Ecto neural progenitor cell (in vitro differentiated cells): ENCODE measurements at regions not wholly inside any gene's neighbourhood (a gene's known extent, or its start where the extent isn't known, plus 50 kb on each side); places are given as distances from the start of the nearest gene placed in this dataset.

Source experiments
- DNase-seq: peaks from one replicate; pipeline ENCODE4 v3.0.0-alpha.2; 2018; ENCODE audit warnings: low spot score

DNA sequence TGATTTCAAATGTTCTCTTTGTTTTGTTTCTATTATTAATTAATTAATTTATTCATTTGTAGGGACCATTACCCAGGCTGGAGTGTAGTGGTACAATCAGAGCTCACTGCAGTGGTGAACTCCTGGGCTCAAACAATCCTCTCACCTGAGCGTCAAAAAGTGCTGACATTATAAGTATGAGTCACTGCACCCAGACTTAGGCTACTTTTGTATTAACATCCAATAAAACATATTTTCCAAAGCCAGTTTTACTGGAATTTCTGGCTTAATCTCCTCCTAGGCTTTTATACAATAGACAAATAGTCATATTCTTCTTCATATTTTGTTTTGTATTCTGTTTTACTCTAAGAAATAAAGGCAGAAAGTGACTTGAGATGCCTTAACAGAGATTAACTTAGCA lies 749.6 kb downstream of the SLC16A7 start:
- no peak for DNase-seq

DNA sequence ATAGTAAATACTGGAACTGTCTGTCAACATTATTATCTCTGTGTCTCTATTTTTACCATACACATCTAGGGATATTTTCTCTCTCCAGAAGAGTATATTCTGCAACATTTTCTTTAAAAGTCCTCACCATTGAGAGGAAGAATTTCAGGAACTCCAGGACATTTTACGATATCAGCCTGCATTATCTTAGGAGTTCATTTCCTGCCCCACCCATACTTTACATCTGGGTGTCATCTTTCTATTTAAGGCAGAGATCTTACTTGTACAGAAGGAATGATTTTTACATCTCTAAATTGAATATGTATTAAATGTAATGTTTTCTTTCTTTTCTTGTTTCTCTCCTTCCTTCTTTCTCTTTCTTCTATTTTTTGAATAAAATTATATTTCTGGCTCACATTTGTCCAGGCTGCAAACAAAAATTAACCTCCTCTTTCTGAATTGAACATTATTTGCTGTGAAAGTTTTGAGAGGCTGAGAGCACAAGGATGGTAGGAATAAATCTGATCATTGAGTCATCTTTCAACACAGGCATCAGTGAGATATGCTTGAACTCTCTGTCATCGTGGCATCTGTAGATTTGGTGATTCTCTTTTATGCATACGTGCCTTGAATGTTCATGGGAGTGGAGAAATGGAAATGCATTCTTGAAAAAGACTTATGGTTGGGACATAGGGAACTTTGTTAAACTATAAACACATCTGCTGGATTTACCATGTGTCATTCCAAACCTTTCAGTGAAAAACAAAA lies 753.6 kb downstream of the SLC16A7 start:
- DNase-seq, result no peak

- DNase-seq, result no peak
Measured at GRCh38 chr12:60387356-60387755, 791.5 kb downstream of the SLC16A7 start.

- DNase-seq, result no peak
Measured at GRCh38 chr12:60391051-60391450, 795.2 kb downstream of the SLC16A7 start.

- DNase-seq, result no peak
Measured at GRCh38 chr12:60391791-60392190, 796.0 kb downstream of the SLC16A7 start.

- DNase-seq, result no peak
Measured at GRCh38 chr12:60393093-60393492, 797.3 kb downstream of the SLC16A7 start.

DNA sequence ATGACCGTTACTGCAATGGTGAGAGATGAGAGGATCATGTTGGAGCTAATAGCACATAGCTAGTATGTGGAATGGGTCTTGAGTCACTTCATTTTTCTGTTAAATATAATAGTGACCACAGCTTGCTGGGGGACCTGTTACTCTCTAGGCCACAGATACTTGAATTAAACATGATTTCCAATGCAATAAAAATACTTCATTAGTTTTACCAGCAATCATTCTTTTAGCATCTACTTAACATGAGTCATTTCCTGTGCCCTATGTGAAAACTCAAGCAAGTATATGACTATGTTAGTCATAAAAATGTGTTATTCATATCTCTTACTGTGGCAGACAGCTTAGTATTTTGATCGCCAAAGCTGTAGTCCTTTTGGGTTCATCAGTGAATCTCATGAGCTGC lies 798.8 kb downstream of the SLC16A7 start:
- DNase-seq, result no peak

DNA sequence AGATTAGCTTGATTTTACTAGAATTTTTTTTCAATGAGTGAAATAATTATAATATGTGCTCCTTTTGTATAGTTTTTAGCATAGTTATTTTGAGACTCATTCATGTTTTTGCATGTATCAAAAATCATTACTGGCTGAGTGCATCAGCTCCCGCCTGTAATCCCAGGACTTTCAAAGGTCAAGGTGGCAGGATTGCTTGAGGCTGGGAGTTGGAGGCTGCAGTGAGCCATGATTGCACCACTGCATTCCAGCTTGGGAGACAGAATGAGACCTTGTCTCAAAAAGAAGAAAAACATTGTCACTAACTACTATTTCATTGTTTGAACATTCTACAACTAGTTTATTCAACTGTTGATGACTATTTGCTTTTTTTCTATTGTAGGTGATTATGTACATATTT lies 802.7 kb downstream of the SLC16A7 start:
- DNase-seq, result no peak

- no peak for DNase-seq
Measured at GRCh38 chr12:60399064-60399463, 803.2 kb downstream of the SLC16A7 start.

GRCh38 chr12:60402996-60403395 lies 807.2 kb downstream of the SLC16A7 start:
- no peak for DNase-seq

DNA sequence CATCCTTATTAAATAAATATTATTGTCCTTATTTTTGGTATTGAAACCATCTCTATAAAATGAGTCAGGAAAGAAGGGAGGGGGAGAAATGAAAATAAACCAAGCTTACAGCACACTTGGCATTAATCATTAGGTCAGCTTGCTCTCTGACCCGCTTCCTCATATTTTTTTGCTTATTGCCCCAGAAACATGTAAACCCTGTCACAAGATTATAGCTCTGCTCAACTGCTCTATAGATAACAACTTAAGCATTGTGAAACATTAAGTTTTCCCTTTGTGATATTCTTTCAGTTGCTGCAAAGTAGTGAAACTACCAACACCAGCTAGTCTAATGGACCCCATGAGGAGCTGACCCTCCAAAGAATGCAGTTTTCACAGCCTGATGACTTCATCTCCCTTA lies 819.5 kb downstream of the SLC16A7 start:
- DNase-seq, result no peak

- DNase-seq, result no peak
Measured at GRCh38 chr12:60419986-60420385, 824.2 kb downstream of the SLC16A7 start.

GRCh38 chr12:60421741-60422140 lies 825.9 kb downstream of the SLC16A7 start:
- DNase-seq, result no peak

DNA sequence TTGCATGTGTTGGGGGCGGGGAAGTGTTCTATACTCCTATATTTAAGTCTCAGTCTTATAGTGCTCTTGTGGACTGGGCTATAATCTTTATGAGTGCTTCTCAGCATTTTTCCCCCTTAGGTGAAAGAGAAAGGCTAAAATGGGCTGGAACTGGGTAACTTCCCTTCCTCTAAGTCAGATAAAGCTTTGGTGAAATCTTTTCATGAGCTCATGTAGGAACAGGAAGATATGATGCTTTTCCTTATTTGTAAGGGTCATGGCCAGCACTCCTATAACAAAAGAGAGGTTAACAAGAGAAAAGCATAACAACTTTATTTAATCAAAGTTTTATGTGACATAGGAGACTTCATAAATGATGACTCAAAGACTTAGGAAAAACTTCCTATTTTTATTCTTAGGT lies 841.5 kb downstream of the SLC16A7 start:
- DNase-seq, result no peak

DNA sequence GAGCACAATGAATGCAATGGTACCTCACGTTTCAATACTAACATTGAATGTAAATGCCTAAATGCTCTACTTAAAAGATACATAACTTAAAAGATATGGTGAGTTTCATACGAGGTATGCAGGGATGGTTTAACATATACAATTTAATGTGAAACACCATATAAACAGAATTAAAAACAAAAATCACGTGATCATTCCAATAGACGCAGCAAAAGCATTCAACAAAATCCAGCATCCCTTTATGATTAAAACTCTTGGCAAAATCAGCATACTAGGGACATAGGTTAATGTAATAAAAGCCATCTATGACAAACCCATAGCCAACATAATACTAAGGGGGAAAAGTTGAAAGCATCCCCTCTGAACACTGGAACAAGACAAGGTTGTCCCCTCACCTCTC lies 845.7 kb downstream of the SLC16A7 start:
- DNase-seq, result no peak

DNA sequence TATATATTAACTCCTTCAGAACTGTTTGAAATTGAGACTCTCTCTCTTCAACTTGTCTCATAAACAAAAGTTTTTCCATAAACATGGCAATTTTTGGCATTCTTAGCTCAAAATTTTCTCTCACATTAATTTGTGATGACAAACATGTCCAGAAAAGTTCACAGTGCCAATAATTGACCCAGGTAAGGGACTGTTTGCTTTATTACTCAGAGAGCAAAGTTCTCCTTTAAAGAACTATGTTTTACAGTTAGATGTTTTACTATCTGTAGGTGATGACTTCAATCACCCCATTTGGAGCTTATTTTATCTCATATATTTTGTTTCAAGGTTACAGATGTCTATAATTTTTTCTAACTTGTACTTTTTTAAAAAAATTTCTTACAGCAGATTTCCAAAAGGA lies 855.6 kb downstream of the SLC16A7 start:
- no peak for DNase-seq

DNA sequence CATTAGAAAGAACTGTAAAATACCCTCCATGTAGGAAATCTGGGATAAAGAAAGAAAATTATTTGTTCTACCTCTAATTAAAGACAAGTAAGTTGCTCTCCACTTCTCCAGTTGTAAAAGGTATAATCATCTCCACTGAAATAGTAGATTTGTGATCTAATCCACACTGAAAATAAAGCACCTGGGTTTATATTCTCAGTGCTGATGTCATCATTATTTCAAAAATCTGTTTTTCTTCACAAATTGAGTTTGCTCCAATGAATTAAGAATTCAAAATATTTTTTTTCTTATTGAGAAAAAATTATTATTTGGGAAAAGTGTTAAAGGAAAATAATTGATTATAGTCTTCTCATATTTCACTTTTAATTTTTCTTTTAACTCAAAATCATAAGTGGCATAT lies 869.2 kb downstream of the SLC16A7 start:
- DNase-seq, result no peak

DNA sequence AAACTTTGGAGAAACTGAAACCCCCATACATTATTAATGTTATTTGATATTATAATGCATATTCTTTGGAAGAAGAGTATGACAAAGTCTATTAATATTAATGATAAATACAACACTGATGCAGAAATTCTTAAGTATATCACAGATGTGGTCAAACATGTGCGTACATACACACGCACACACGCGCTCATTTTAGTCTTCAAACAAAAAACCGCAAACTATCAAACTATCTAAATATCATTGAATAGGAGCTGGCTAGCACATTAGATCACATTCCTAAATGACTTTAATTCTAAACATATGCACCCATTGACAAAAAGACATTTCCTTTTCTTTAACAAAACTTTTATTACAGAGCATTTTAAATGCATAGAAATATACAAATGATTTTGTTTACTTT lies 872.7 kb downstream of the SLC16A7 start:
- no peak for DNase-seq

DNA sequence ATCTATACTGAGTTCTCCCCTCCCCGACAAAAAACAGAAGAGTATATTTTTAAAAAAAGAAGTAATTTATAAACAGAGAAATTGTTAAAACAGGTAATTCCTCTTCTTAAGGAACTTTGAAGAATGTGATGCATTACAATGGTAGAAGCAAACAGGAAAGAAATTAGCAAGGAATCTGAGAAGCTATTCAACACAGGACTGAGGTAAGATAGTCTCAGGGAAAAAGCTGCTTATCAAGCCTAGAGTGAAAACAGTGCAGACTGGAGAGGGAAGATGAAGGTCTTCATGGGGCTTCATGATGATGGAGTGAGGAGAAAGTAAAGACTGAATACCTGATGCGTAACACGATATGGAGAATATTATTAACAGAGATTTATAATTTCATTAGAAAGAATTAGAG lies 880.0 kb downstream of the SLC16A7 start:
- no peak for DNase-seq

DNA sequence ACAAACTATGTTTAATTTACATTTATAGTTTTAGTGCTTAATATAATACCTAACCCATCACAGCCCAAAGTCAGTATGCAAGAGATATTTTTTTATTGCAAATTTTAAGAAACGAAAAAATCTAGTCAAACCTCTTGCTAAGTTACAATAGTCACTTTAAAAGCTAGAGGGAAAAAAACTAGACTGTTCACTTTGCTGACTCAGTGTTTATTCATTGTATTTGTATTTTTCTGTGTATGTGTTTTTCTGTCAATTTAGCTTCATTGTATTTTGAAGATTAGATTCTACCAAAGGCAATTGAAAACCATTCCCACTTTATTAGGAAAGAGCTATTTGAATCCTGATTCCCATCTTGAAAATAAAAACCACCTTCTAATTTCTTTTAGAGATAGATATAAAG lies 891.5 kb downstream of the SLC16A7 start:
- DNase-seq, result no peak

DNA sequence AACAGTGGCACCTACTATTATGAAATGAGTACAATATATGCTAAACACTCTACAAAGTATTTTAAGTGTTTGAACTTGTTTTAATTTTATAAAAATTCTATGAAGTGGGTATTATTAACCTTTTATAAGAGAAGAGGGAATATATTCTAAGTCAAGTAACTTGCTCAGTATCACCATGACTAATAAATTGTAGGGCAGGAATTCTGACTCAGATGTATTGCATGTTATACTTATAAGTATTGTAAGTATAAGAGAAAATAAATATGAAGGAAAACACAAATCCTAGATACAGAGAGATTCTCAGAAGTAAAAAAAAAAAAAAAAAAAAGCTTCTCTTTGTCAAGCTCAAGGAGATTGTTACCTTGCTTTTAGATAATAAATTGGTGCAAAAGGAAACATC lies 893.2 kb downstream of the SLC16A7 start:
- no peak for DNase-seq

DNA sequence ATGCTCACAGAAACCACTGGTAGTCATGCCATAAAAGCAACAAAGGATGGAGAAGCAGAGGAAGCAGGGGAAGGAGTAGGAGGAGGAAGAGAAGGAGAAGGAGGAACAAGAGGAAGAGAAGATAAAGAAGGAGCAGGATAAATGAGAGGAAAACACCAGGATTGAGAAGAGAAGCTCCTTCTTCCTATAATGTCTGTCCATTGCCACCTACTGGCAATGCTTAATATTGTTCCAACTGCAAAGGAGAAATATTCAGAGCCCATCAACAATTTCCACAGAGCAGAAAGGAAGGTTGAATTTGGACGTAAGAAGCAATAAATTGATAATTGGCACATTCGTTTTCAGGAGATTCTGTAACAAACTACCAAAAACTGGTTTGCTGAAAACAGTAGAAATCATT lies 898.4 kb downstream of the SLC16A7 start:
- no peak for DNase-seq

GRCh38 chr12:60498656-60499055 lies 902.8 kb downstream of the SLC16A7 start:
- DNase-seq, result no peak

DNA sequence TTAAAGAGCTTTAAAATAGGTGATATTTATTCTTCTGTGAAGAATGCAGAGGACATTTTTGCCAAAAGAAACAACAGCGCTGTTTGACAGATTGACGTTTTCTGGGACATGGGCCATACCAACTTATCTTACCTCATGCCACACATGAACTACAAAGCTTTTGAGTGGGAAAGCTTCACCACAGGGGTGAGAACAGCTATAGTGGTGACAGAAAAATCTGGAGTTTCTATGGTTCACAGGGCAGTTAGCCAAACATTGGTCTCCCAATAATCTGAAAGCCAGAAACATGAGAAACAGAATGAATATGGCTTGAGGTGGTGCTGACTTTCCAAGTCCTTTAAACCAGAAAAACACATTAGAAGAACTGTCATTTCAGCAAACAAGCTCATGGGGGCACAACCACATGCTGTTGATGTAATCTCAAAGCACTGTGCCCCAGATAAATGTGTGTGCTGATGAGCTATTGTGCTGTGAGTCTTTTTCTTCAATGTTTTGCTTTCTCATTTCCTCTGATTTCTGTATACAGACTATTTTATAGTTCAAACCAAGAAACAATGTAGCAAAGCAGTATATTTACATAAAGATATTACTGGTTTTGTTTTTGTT lies 905.4 kb downstream of the SLC16A7 start:
- no peak for DNase-seq
